NT2/D1 (cell line): ENCODE measurements at regions not wholly inside any gene's neighbourhood (a gene's known extent, or its start where the extent isn't known, plus 50 kb on each side); places are given as distances from the start of the nearest gene placed in this dataset.
A peak's percentile ranks its signal among the peaks of the same experiment; 100 is the strongest.

Experiments
- DNase-seq: peaks from one replicate; pipeline ENCODE4 v3.0.0-alpha.2; 2011; ENCODE audit warnings: low read depth, low spot score
- H3K27me3 ChIP-seq: 2 replicates; pipeline ENCODE4 v1.6.0; 2011; ENCODE audit warnings: mild to moderate bottlenecking; ENCODE audit not compliant: insufficient read length, insufficient read depth
- H3K36me3 ChIP-seq: 2 replicates; pipeline ENCODE4 v1.6.1; 2011; ENCODE audit warnings: mild to moderate bottlenecking, low read length, mixed read lengths; ENCODE audit not compliant: insufficient read depth, insufficient read length
- H3K4me1 ChIP-seq: 2 replicates; pipeline ENCODE4 v1.5.1; 2011; ENCODE audit not compliant: insufficient read depth, insufficient read length
- H3K4me3 ChIP-seq: 2 replicates; pipeline ENCODE4 v1.5.1; 2011; ENCODE audit warnings: low read depth; ENCODE audit not compliant: insufficient read length
- H3K9ac ChIP-seq: 2 replicates; pipeline ENCODE4 v1.6.0; 2011; ENCODE audit warnings: low read depth; ENCODE audit not compliant: insufficient read length
- H3K9me3 ChIP-seq: 2 replicates; pipeline ENCODE4 v1.5.1; 2011; ENCODE audit warnings: mild to moderate bottlenecking, low read length; ENCODE audit not compliant: insufficient read depth
- SUZ12 ChIP-seq: IDR thresholded peaks from 2 replicates; pipeline ENCODE4 v1.6.1; 2011; ENCODE audit not compliant: insufficient read length, insufficient read depth; ENCODE audit errors: extremely low read depth
- YY1 ChIP-seq: IDR thresholded peaks from 2 replicates; pipeline ENCODE4 v1.6.1; 2011; ENCODE audit not compliant: insufficient read length, insufficient read depth
- ZNF274 ChIP-seq: IDR thresholded peaks from 2 replicates; pipeline ENCODE4 v1.6.1; 2011; ENCODE audit warnings: mild to moderate bottlenecking, low read depth, low read length

DNA sequence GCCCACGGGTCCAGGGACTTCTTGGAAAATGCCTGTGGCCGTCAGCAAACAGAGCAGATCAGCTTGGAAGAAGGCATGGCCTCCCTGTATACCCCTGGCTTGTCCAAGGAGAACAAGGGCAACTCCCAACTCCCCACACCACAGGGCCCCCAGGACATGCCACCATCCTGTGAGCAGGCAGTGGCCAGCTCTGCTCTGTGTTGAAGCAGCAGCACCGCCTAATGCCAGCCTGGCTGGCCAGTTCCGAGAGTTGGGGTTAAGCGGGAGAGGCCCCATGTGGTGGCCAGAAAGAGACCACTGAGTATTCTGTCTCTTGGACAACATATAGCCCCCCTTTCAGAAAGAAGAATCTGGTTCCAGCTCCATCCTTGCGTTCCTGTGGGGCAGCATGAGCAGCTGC, 209.2 kb downstream of the CTTN start:
- Histone ChIP-seq H3K27me3 (no peaks in the 10 kb centered on the region), H3K9me3 (no peaks in the 10 kb centered on the region), H3K36me3 (no peaks in the 10 kb centered on the region), H3K4me3 (no peak overlapping the region), H3K4me1 (peaks cover 21% of the 10 kb centered on the region), H3K9ac (no peak overlapping the region)
- no peak for DNase-seq
- TF ChIP-seq ZNF274 (no peak), YY1 (no peak), SUZ12 (no peak)

DNA sequence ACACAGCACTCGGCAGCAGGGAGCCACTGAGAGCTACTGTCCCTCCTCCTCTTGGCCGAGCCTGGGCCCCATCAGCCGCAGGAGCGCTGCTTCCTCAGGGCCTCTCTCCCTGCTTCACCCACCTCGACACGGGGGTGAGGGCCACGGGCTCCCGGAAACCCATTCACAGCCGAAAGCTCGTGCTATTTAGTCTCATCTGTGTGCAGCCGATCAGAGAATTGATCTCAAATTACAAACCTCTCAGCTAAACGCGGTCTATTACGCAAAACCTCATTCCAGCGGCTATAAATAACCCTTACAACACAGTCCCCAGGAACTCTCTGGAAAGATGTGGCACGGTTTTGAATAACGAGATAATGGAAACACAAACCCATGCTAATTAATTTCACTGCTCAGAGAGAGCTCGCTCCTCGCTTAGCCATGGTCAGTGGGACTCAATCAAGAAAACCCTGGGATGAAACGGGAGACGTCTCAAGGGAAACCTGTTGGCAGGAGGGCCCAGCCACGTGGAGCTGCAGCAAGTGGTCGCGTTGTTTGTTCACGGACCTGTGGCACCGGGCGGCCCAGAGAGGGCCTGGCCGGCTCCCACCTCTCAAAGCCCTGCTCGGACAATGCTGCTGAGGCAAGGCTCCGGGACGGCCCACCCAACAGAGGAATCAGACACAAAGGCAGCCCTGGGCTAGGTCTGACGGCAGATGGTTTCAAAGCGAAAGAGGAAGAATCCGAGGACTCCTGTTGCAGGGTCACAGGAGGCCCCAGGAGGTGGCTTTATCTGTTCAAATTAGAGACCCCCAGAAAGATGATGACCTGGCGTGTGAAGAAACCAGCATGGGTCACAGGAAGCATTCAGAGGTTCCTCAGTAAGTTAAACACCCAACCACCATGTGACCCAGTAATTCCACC, 210.5 kb downstream of the CTTN start:
- no peak overlapping the region for H3K4me3 ChIP-seq
- no peak for DNase-seq
- TF ChIP-seq YY1 (no peak), ZNF274 (no peak), SUZ12 (no peak)
- H3K9me3 ChIP-seq = no peaks in the 10 kb centered on the region
- no peaks in the 10 kb centered on the region for H3K36me3 ChIP-seq
- H3K4me1 ChIP-seq = peaks cover 19% of the 10 kb centered on the region
- no peak overlapping the region for H3K9ac ChIP-seq
- H3K27me3 ChIP-seq = no peaks in the 10 kb centered on the region

DNA sequence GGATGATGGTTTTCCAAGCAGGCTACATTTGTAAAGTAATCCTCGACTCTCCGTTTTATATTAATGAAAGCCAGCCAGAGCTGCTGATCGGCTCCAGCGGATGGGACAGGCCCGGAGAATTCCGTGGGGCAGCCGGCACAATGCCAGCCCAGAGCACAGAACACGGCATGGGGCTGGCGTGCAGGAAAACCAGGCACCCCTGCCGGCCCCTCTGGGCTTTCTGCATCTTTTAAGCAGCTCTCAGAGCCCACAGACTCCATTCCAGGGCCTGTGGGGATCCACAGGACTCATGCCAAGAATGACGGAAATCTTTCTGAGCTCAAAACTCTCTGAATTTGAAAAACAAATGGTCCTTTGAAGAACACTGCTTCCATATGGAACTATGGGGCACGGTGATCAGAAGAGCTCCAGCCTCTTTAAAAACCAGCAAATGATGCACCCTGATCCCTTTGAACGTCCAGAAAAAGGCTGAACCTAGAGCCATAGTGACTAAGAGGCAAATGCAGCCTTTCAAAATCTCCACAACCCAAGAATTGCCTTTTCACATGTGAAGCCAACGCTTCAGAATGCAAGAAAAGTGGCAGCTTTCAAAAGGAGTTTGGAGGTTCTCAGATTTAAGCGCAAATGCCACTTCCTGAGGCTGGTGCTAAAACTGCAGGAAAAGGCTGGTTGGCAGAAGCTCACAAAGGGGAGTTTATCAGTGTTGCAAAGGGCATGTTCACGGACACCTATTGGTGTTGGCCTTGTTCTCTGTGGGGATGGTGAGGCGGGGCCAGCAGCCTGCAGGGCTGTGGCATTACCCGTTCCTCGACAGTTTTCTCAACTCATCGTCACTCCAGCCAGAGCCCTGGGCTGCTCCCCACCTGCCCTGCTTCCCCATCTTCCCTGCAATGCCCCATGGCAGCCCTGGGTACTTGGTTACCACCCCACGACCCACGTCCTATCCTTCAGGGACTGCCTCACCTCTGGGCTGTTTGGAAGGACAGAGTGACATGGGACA, 212.5 kb downstream of the CTTN start:
- Histone ChIP-seq H3K4me3 (no peak overlapping the region), H3K36me3 (no peaks in the 10 kb centered on the region), H3K4me1 (peaks cover 13% of the 10 kb centered on the region), H3K9me3 (no peaks in the 10 kb centered on the region), H3K9ac (peak overlapping the region; percentile 18), H3K27me3 (no peaks in the 10 kb centered on the region)
- DNase-seq = no peak
- TF ChIP-seq YY1 (no peak), SUZ12 (no peak), ZNF274 (no peak)

DNA sequence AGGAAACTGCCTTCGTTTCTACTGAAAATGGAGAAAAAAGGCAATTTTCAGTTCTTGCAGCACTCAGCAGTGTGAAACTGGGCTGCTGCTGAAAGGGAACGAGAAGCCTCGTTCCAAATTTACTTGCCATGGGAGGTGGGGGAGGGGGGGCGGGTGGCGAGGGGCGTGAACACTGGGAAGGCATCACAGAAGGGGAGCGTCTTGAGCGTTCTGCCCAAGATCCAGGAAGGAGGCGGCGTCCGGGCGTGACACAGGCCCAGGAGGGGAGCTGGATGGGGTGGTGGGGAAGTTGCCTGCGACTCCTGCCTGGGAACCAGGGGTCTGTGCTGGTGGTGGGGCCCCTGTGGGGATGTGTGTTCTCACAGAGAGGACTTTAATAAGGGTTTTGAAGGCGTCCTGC, 213.5 kb downstream of the CTTN start:
- TF ChIP-seq ZNF274 (no peak), YY1 (no peak), SUZ12 (no peak)
- Histone ChIP-seq H3K27me3 (no peaks in the 10 kb centered on the region), H3K4me3 (no peak overlapping the region), H3K9me3 (no peaks in the 10 kb centered on the region), H3K4me1 (peaks cover 13% of the 10 kb centered on the region), H3K36me3 (no peaks in the 10 kb centered on the region), H3K9ac (no peak overlapping the region)
- no peak for DNase-seq

DNA sequence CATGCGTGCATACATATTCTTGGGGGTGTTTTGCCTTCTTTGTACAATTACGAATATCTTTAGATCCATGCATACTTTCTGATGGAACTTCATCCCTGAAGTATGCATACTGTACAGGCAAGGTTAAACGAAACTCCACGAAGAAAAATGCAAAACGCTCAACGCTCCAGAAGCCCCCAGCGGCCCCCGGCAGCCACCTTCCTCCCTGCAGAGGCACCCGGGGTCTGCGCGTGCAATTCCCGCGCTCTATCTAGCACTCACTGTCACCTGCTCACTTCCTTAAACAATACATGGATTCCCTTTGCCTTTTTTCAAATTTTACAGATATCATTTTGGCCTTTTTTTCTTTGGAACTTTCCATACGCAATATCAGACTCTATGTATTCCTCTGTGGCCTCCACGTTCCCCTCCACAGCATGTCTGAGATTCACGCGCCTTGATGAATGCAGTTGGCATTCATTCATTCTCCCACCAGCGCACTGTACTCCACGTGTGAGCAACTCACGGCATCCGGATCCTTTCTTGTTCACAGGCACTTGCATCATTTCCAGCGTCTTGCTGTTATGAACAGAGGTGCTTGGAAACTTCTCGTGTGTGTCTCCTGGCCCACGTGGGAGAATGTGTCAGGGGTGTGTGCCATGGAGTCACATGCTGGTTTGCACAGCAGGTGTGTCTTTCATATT, 214.3 kb downstream of the CTTN start:
- DNase-seq = no peak
- Histone ChIP-seq H3K27me3 (no peaks in the 10 kb centered on the region), H3K36me3 (no peaks in the 10 kb centered on the region), H3K4me1 (peaks cover 13% of the 10 kb centered on the region), H3K4me3 (no peak overlapping the region), H3K9me3 (no peaks in the 10 kb centered on the region), H3K9ac (no peak overlapping the region)
- TF ChIP-seq SUZ12 (no peak), ZNF274 (no peak), YY1 (no peak)

DNA sequence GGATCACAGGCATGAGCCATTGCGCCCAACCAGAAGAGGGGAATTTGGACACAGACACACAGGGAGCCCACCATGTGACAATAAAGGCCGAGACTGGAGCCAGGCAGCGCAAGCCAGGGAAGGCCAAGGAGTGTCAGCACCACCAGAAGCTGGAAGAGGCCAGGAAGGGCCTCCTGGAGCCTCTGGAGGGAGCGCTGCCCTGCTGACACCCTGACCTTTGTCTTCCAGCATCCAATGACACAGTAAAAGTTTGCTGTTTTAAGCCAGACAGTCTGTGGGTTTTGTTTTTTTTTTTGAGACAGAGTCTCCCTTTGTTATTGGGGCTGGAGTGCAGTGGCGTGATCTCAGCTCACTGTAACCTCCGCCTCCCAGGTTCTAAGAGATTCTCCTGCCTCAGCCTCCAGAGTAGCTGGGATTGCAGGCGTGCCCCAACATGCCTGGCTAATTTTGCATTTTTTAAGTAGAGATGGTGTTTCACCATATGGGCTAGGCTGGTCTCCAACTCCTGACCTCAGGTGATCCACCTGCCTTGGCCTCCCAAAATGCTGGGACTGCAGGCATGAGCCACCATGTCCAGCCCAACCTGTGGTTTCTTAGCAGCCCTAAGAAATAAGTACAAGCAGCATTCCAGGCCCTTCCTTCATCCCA, 215.8 kb downstream of the CTTN start:
- no peaks in the 10 kb centered on the region for H3K9me3 ChIP-seq
- H3K4me3 ChIP-seq = no peak overlapping the region
- no peaks in the 10 kb centered on the region for H3K27me3 ChIP-seq
- no peak for DNase-seq
- peaks cover 4% of the 10 kb centered on the region for H3K4me1 ChIP-seq
- no peak for TF ChIP-seq YY1
- TF ChIP-seq ZNF274 = no peak
- TF ChIP-seq SUZ12 = no peak
- H3K9ac ChIP-seq = peak overlapping the region; percentile 21
- H3K36me3 ChIP-seq = no peaks in the 10 kb centered on the region
